IMR-90 (cell line): ENCODE measurements at regions not wholly inside any gene's neighbourhood (a gene's known extent, or its start where the extent isn't known, plus 50 kb on each side); places are given as distances from the start of the nearest gene placed in this dataset.

ENCODE experiments used
- ATAC-seq: fragments of 200-7000 bp; cut with Tn5 transposase; 2 replicates; pipeline ENCODE4 v1.9.1; 2020; ENCODE audit warnings: low read depth, mild to moderate bottlenecking, moderate library complexity
- BruUV-seq: library from RNA; stranded (reverse); fragments of 400-500 nt; replicated peaks from 2 replicates; lab custom pipeline; 2021; lab: Mats Ljungman, UMichigan
- CTCF ChIA-PET: fragments of 300-600 bp; formaldehyde crosslinking; extraction: SDS; loops from one replicate; lab custom pipeline; 2021; ENCODE audit warnings: antibody characterized with exemption; lab: Yijun Ruan, JAX
- POLR2A ChIA-PET: fragments of 300-600 bp; sonication (Branson Sonifier 250); formaldehyde crosslinking; loops from one replicate; lab custom pipeline; 2022; ENCODE audit warnings: antibody characterized with exemption; ENCODE audit not compliant: unreplicated experiment; lab: Charles Lee
- DNase-seq: peaks from one replicate; pipeline ENCODE4 v3.0.0; 2013
- H2AFZ ChIP-seq: replicated peaks from 2 replicates; pipeline ENCODE3; 2013; ENCODE audit warnings: low read length, mild to moderate bottlenecking; ENCODE audit not compliant: poor library complexity
- H2AK5ac ChIP-seq: 2 replicates; pipeline ENCODE4 v1.6.1; 2013; ENCODE audit warnings: low read depth, low read length, inconsistent platforms
- H2AK9ac ChIP-seq: replicated peaks from 2 replicates; pipeline ENCODE3; 2013; ENCODE audit warnings: mild to moderate bottlenecking, low read depth, low read length, moderate library complexity; ENCODE audit not compliant: poor library complexity
- H2BK120ac ChIP-seq: 2 replicates; pipeline ENCODE4 v1.6.1; 2013; ENCODE audit warnings: low read depth, low read length, inconsistent platforms
- H2BK15ac ChIP-seq: 3 replicates; pipeline ENCODE4 v1.6.1; 2013; ENCODE audit warnings: low read depth, low read length, inconsistent platforms
- H2BK20ac ChIP-seq: 2 replicates; pipeline ENCODE4 v1.6.1; 2013; ENCODE audit warnings: low read depth, mild to moderate bottlenecking, inconsistent platforms, low read length, moderate library complexity
- H2BK5ac ChIP-seq: 2 replicates; pipeline ENCODE4 v1.6.1; 2013; ENCODE audit warnings: mild to moderate bottlenecking, low read depth, low read length, inconsistent platforms; ENCODE audit not compliant: poor library complexity, severe bottlenecking
- H3K14ac ChIP-seq: replicated peaks from 2 replicates; pipeline ENCODE4 v1.6.1; 2013; ENCODE audit warnings: low read depth, low read length, inconsistent platforms
- H3K18ac ChIP-seq: 2 replicates; pipeline ENCODE4 v1.6.1; 2013; ENCODE audit warnings: low read depth, low read length, control low read depth
- H3K23ac ChIP-seq: 2 replicates; pipeline ENCODE4 v1.6.1; 2013; ENCODE audit warnings: low read depth, low read length, inconsistent platforms
- H3K27ac ChIP-seq: 2 replicates; pipeline ENCODE4 v1.5.1; 2013; ENCODE audit warnings: mild to moderate bottlenecking, control low read depth, low read length; ENCODE audit not compliant: insufficient read depth
- H3K27me3 ChIP-seq: 2 replicates; pipeline ENCODE4 v1.6.1; 2013; ENCODE audit warnings: low read length; ENCODE audit not compliant: control insufficient read depth, insufficient read depth
- H3K36me3 ChIP-seq: 2 replicates; pipeline ENCODE4 v1.6.1; 2013; ENCODE audit warnings: low read length, mixed read lengths; ENCODE audit not compliant: control insufficient read depth, insufficient read depth
- H3K4ac ChIP-seq: 2 replicates; pipeline ENCODE4 v1.6.1; 2013; ENCODE audit warnings: low read depth, low read length, inconsistent platforms
- H3K4me1 ChIP-seq: 2 replicates; pipeline ENCODE4 v1.6.1; 2013; ENCODE audit warnings: low read length, mixed read lengths; ENCODE audit not compliant: control insufficient read depth, insufficient read depth
- H3K4me2 ChIP-seq: 2 replicates; pipeline ENCODE4 v1.6.1; 2013; ENCODE audit warnings: low read depth, mild to moderate bottlenecking, control low read depth, low read length, moderate library complexity
- H3K4me3 ChIP-seq: 2 replicates; pipeline ENCODE4 v1.5.1; 2013; ENCODE audit warnings: low read depth, mild to moderate bottlenecking, control low read depth, low read length, moderate library complexity; ENCODE audit not compliant: insufficient read depth
- H3K56ac ChIP-seq: 2 replicates; pipeline ENCODE4 v1.6.1; 2013; ENCODE audit warnings: low read length, inconsistent platforms; ENCODE audit not compliant: insufficient read depth; ENCODE audit errors: extremely low read depth
- H3K79me1 ChIP-seq, 2 experiments: 2 replicates each; pipeline ENCODE4 v1.6.1; 2013; ENCODE audit warnings: low read length in 2 of 2, inconsistent platforms in 1 of 2, low read depth in 1 of 2
- H3K9ac ChIP-seq: 2 replicates; pipeline ENCODE4 v1.6.1; 2013; ENCODE audit warnings: low read depth, low read length, control low read depth
- H3K9me1 ChIP-seq: 2 replicates; pipeline ENCODE4 v1.6.1; 2013; ENCODE audit warnings: low read length, inconsistent platforms; ENCODE audit not compliant: insufficient read depth
- H3K9me3 ChIP-seq: 2 replicates; pipeline ENCODE4 v1.6.1; 2013; ENCODE audit warnings: low read length; ENCODE audit not compliant: control insufficient read depth, insufficient read depth
- H4K20me1 ChIP-seq: 2 replicates; pipeline ENCODE4 v1.6.1; 2013; ENCODE audit warnings: low read length, inconsistent platforms; ENCODE audit not compliant: insufficient read depth
- H4K5ac ChIP-seq: 2 replicates; pipeline ENCODE4 v1.6.1; 2013; ENCODE audit warnings: mild to moderate bottlenecking, low read depth, low read length, control low read depth
- H4K8ac ChIP-seq, 2 experiments: 2 replicates each; pipeline ENCODE4 v1.6.1; 2013; ENCODE audit warnings: low read depth in 2 of 2, low read length in 2 of 2, control low read depth in 1 of 2, inconsistent platforms in 1 of 2
- H4K91ac ChIP-seq: 2 replicates; pipeline ENCODE4 v1.6.1; 2013; ENCODE audit warnings: low read depth, low read length, inconsistent platforms; ENCODE audit not compliant: insufficient read depth
- BHLHE40 ChIP-seq: fragments of 150-350 bp; IDR thresholded peaks from 2 replicates; pipeline ENCODE4 v1.6.1; 2016; ENCODE audit warnings: mild to moderate bottlenecking, low read depth, low read length
- CEBPB ChIP-seq: IDR thresholded peaks from 2 replicates; pipeline ENCODE4 v1.6.1; 2012; ENCODE audit warnings: low read depth, low read length, improper control_type of control experiment
- CHD1 ChIP-seq: IDR thresholded peaks from 2 replicates; pipeline ENCODE4 v1.6.1; 2012; ENCODE audit warnings: low read depth, low read length, improper control_type of control experiment
- FOS ChIP-seq: fragments of 150-350 bp; IDR thresholded peaks from 2 replicates; pipeline ENCODE4 v1.6.1; 2016; ENCODE audit warnings: low read depth, low read length
- MAFK ChIP-seq: IDR thresholded peaks from 2 replicates; pipeline ENCODE4 v1.6.1; 2012; ENCODE audit warnings: low read depth, low read length, improper control_type of control experiment
- MAZ ChIP-seq: IDR thresholded peaks from 2 replicates; pipeline ENCODE4 v1.6.1; 2012; ENCODE audit warnings: low read depth, mild to moderate bottlenecking, low read length, improper control_type of control experiment, moderate library complexity, borderline replicate concordance
- MXI1 ChIP-seq: IDR thresholded peaks from 2 replicates; pipeline ENCODE4 v1.6.1; 2012; ENCODE audit warnings: low read depth, mild to moderate bottlenecking, low read length, moderate library complexity, borderline replicate concordance
- NFE2L2 ChIP-seq: fragments of 150-350 bp; IDR thresholded peaks from 2 replicates; pipeline ENCODE4 v1.6.1; 2016; ENCODE audit warnings: low read depth, mild to moderate bottlenecking, low read length
- POLR2A ChIP-seq: IDR thresholded peaks from 2 replicates; pipeline ENCODE4 v1.6.1; 2012; ENCODE audit warnings: mild to moderate bottlenecking, low read depth, low read length
- RAD21 ChIP-seq: IDR thresholded peaks from 2 replicates; pipeline ENCODE4 v1.6.1; 2012; ENCODE audit warnings: low read length, improper control_type of control experiment
- RCOR1 ChIP-seq: IDR thresholded peaks from 2 replicates; pipeline ENCODE4 v1.6.1; 2012; ENCODE audit warnings: mild to moderate bottlenecking, low read length, improper control_type of control experiment; ENCODE audit not compliant: insufficient replicate concordance
- RFX5 ChIP-seq: IDR thresholded peaks from 2 replicates; pipeline ENCODE4 v1.8.0; 2012; ENCODE audit warnings: low read depth, mild to moderate bottlenecking, low read length, moderate library complexity
- SMC3 ChIP-seq: fragments of 150-350 bp; IDR thresholded peaks from 2 replicates; pipeline ENCODE4 v1.6.1; 2016; ENCODE audit warnings: low read depth, mild to moderate bottlenecking, antibody characterized with exemption, low read length, moderate library complexity
- WGBS, 2 experiments: methylation state at CpG; one replicate each; pipeline versions ENCODE4 v1.1.5 to v1.1.7; 2013; ENCODE audit warnings: missing lambda C conversion rate in 2 of 2; ENCODE audit not compliant: insufficient read length in 1 of 2; ENCODE audit errors: extremely low coverage in 2 of 2; 5-methylcytosine and 5-hydroxymethylcytosine counted together
- dilution Hi-C: fragments of 300-500 bp; cut with HindIII; formaldehyde crosslinking; loops from one replicate; pipeline ENCODE4 v1.14.3; 2018; ENCODE audit warnings: low sequenced_read_pairs; ENCODE audit not compliant: unreplicated experiment
- in situ Hi-C: fragments of 300-500 bp; cut with MboI; formaldehyde crosslinking; loops from 3 replicates; pipeline ENCODE4 v1.14.3; 2019; ENCODE audit warnings: low sequenced_read_pairs, inconsistent platforms, mixed read lengths
- intact Hi-C: fragments of 100-400 bp; cut with micrococcal nuclease; formaldehyde crosslinking; loops from 2 replicates; pipeline ENCODE4 v1.10.0; 2022
- TF ChIP-seq, protein P1 (sequence below): fragments of 150-350 bp; IDR thresholded peaks from 2 replicates; pipeline ENCODE4 v1.6.1; 2017; ENCODE audit warnings: mild to moderate bottlenecking, antibody characterized with exemption, low read length, low read depth
- TF ChIP-seq, protein P2 (sequence below): fragments of 150-350 bp; IDR thresholded peaks from 2 replicates; pipeline ENCODE4 v1.6.1; 2016; ENCODE audit warnings: low read depth, mild to moderate bottlenecking, low read length, moderate library complexity, borderline replicate concordance
- TF ChIP-seq, protein P3 (sequence below): conservative IDR thresholded peaks from 2 replicates; pipeline ENCODE4 v1.5.1; 2012; ENCODE audit warnings: mild to moderate bottlenecking, low read depth, low read length, improper control_type of control experiment

DNA sequence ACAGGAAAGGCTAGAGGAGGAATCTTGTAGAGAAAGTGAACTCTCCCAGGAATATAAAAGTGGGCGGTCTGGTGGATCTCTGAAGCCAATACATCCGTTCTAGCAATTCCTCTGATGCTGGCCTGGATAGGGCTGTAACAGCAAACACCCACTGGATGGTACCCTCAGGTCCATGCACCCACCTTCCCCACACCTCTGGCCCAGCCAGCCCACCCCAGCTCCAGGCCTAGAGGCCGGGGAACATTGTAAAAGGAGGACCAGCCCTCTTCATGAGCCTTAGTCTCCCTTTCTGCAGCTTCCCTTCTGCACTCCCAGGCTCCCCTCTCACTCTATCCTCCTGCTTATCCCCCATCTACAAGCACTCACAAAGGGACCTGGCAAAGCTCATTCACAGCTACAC, 443.9 kb downstream of the BUD13 start:
- H3K56ac ChIP-seq, result no peak overlapping the region
- H2BK120ac ChIP-seq, result no peak overlapping the region
- H3K9me3 ChIP-seq, result peaks cover 3% of the 10 kb centered on the region; the same call in 1 of the 2 replicates
- H4K5ac ChIP-seq, result no peak overlapping the region
- WGBS, 2 experiments, result no CpG with 5 or more reads among the region's 3 CpGs
- H3K79me1 ChIP-seq, result no peaks in the 10 kb centered on the region
- H3K4me1 ChIP-seq, result no peaks in the 10 kb centered on the region
- H3K27me3 ChIP-seq, result no peaks in the 10 kb centered on the region
- H2BK5ac ChIP-seq, result no peak overlapping the region
- no peak overlapping the region for H2AK5ac ChIP-seq
- POLR2A ChIA-PET, result no interaction called here
- no peak overlapping the region for H4K8ac ChIP-seq
- no peak overlapping the region for H3K23ac ChIP-seq
- no peak overlapping the region for H2AFZ ChIP-seq
- no peak for DNase-seq
- no peaks in the 10 kb centered on the region for H3K9me1 ChIP-seq
- TF ChIP-seq CEBPB (no peak), MAZ (no peak), BHLHE40 (no peak), CHD1 (no peak), RCOR1 (no peak), FOS (no peak), RFX5 (no peak), MXI1 (no peak), MAFK (no peak), SMC3 (no peak), RAD21 (no peak), POLR2A (no peak), NFE2L2 (no peak)
- TF ChIP-seq, protein P1, sequence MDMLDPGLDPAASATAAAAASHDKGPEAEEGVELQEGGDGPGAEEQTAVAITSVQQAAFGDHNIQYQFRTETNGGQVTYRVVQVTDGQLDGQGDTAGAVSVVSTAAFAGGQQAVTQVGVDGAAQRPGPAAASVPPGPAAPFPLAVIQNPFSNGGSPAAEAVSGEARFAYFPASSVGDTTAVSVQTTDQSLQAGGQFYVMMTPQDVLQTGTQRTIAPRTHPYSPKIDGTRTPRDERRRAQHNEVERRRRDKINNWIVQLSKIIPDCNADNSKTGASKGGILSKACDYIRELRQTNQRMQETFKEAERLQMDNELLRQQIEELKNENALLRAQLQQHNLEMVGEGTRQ, result no peak
- TF ChIP-seq, protein P2, sequence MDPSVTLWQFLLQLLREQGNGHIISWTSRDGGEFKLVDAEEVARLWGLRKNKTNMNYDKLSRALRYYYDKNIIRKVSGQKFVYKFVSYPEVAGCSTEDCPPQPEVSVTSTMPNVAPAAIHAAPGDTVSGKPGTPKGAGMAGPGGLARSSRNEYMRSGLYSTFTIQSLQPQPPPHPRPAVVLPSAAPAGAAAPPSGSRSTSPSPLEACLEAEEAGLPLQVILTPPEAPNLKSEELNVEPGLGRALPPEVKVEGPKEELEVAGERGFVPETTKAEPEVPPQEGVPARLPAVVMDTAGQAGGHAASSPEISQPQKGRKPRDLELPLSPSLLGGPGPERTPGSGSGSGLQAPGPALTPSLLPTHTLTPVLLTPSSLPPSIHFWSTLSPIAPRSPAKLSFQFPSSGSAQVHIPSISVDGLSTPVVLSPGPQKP, result no peak
- TF ChIP-seq, protein P3, sequence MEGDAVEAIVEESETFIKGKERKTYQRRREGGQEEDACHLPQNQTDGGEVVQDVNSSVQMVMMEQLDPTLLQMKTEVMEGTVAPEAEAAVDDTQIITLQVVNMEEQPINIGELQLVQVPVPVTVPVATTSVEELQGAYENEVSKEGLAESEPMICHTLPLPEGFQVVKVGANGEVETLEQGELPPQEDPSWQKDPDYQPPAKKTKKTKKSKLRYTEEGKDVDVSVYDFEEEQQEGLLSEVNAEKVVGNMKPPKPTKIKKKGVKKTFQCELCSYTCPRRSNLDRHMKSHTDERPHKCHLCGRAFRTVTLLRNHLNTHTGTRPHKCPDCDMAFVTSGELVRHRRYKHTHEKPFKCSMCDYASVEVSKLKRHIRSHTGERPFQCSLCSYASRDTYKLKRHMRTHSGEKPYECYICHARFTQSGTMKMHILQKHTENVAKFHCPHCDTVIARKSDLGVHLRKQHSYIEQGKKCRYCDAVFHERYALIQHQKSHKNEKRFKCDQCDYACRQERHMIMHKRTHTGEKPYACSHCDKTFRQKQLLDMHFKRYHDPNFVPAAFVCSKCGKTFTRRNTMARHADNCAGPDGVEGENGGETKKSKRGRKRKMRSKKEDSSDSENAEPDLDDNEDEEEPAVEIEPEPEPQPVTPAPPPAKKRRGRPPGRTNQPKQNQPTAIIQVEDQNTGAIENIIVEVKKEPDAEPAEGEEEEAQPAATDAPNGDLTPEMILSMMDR, result no peak
- no peak overlapping the region for H3K27ac ChIP-seq
- no peak overlapping the region for H2AK9ac ChIP-seq
- dilution Hi-C loops, result no loop called here
- H3K14ac ChIP-seq, result no peak overlapping the region
- in situ Hi-C loops, result no loop called here
- no peaks in the 10 kb centered on the region for H3K36me3 ChIP-seq
- no peak overlapping the region for H3K4me3 ChIP-seq
- intact Hi-C loops, result no loop called here
- H3K4ac ChIP-seq, result no peak overlapping the region
- no peak overlapping the region for H3K18ac ChIP-seq
- BruUV-seq, result no TSS peak
- ATAC-seq, result no peak
- H2BK15ac ChIP-seq, result no peak overlapping the region
- H2BK20ac ChIP-seq, result no peak overlapping the region
- no peak overlapping the region for H4K91ac ChIP-seq
- CTCF ChIA-PET, result no interaction called here
- no peak overlapping the region for H3K9ac ChIP-seq
- no peaks in the 10 kb centered on the region for H4K20me1 ChIP-seq
- H3K4me2 ChIP-seq, result no peak overlapping the region
